SKM-1 treated with dmso at 0.1 percent for 144 hours (cell line): ENCODE measurements at regions not wholly inside any gene's neighbourhood (a gene's known extent, or its start where the extent isn't known, plus 50 kb on each side); places are given as distances from the start of the nearest gene placed in this dataset.
"Not testable (repeated sequence)": the region's sequence is repeated elsewhere in the genome, so short reads cannot be mapped to it uniquely, and the experiment has no call there.

Experiments
- DNase-seq: peaks from one replicate; lab custom pipeline; 2025; ENCODE audit not compliant: unreplicated experiment; lab: John Stamatoyannopoulos, UW

- DNase-seq, result no peak
Observed at GRCh38 chr1:121518726-121519041, 333.9 kb downstream of the SRGAP2C start.

GRCh38 chr1:121519042-121519755 lies 334.4 kb downstream of the SRGAP2C start:
- no peak for DNase-seq

- DNase-seq, result not testable (repeated sequence)
Observed at GRCh38 chr1:121519756-121520286, 335.0 kb downstream of the SRGAP2C start.

- DNase-seq, result no peak
Observed at GRCh38 chr1:121522061-121522759, 337.4 kb downstream of the SRGAP2C start.

- not testable (repeated sequence) for DNase-seq
Observed at GRCh38 chr1:121523112-121523511, 338.3 kb downstream of the SRGAP2C start.

- no peak for DNase-seq
Observed at GRCh38 chr1:121525355-121525754, 340.6 kb downstream of the SRGAP2C start.

GRCh38 chr1:121528958-121529357 lies 344.2 kb downstream of the SRGAP2C start:
- DNase-seq, result not testable (repeated sequence)

GRCh38 chr1:121530026-121530425 lies 345.3 kb downstream of the SRGAP2C start:
- DNase-seq, result not testable (repeated sequence)

- not testable (repeated sequence) for DNase-seq
Observed at GRCh38 chr1:121531747-121532146, 347.0 kb downstream of the SRGAP2C start.

- not testable (repeated sequence) for DNase-seq
Observed at GRCh38 chr1:121538148-121538547, 353.4 kb downstream of the SRGAP2C start.

- DNase-seq, result no peak
Observed at GRCh38 chr1:121538943-121539575, 354.3 kb downstream of the SRGAP2C start.

GRCh38 chr1:121543988-121544387 lies 359.2 kb downstream of the SRGAP2C start:
- DNase-seq, result not testable (repeated sequence)

- no peak for DNase-seq
Observed at GRCh38 chr1:121544500-121544899, 359.7 kb downstream of the SRGAP2C start.

GRCh38 chr1:121545899-121546298 lies 361.1 kb downstream of the SRGAP2C start:
- not testable (repeated sequence) for DNase-seq

- DNase-seq, result no peak
Observed at GRCh38 chr1:121546830-121547591, 362.2 kb downstream of the SRGAP2C start.

GRCh38 chr1:121547726-121548125 lies 363.0 kb downstream of the SRGAP2C start:
- not testable (repeated sequence) for DNase-seq

- not testable (repeated sequence) for DNase-seq
Observed at GRCh38 chr1:121550817-121551216, 366.0 kb downstream of the SRGAP2C start.

GRCh38 chr1:121551491-121551890 lies 366.7 kb downstream of the SRGAP2C start:
- not testable (repeated sequence) for DNase-seq

- DNase-seq, result not testable (repeated sequence)
Observed at GRCh38 chr1:121556560-121556959, 371.8 kb downstream of the SRGAP2C start.

GRCh38 chr1:121558034-121558433 lies 373.3 kb downstream of the SRGAP2C start:
- DNase-seq, result not testable (repeated sequence)

GRCh38 chr1:121558514-121558913 lies 373.7 kb downstream of the SRGAP2C start:
- DNase-seq, result no peak
